SK-N-MC (cell line): ENCODE measurements at regions not wholly inside any gene's neighbourhood (a gene's known extent, or its start where the extent isn't known, plus 50 kb on each side); places are given as distances from the start of the nearest gene placed in this dataset.

Source experiments
- EZH2 ChIP-seq: fragments of 200-600 bp; sonication (generic); IDR thresholded peaks from one replicate; pipeline ENCODE4 v1.6.1; 2017; ENCODE audit warnings: antibody characterized with exemption
- FOXP2 ChIP-seq: optimal IDR thresholded peaks from 2 replicates; pipeline ENCODE3; 2011; ENCODE audit warnings: mild to moderate bottlenecking, moderate library complexity; ENCODE audit not compliant: insufficient read depth; ENCODE audit errors: extremely low read length, control extremely low read depth
- POLR2AphosphoS5 ChIP-seq: IDR thresholded peaks from 2 replicates; pipeline ENCODE4 v1.6.1; 2012; ENCODE audit warnings: mild to moderate bottlenecking, low read depth, low read length, borderline replicate concordance

- TF ChIP-seq EZH2 = no peak
- no peak for TF ChIP-seq POLR2AphosphoS5
- TF ChIP-seq FOXP2 = no peak
These were observed 726.7 kb downstream of the PCDH18 start for GRCh38 chr4:136805617-136806016.
